Kidney (tissue), 13 donors: ENCODE measurements at regions not wholly inside any gene's neighbourhood (a gene's known extent, or its start where the extent isn't known, plus 50 kb on each side); places are given as distances from the start of the nearest gene placed in this dataset.

Experiments used
- DNase-seq, 5 donors: peaks; one replicate each; pipeline ENCODE4 v3.0.0-alpha.2; 2013 to 2020
- FAIRE-seq: peaks from 2 replicates; lab custom pipeline; 2012; peaks lifted over from hg19 to GRCh38; lab: Jason Lieb, UNC
- H3K27ac ChIP-seq, 2 donors: one replicate each; pipeline ENCODE4 v1.7.0; 2013; ENCODE audit warnings: low read depth in 2 of 2, low read length in 2 of 2, inconsistent platforms in 1 of 2
- H3K27me3 ChIP-seq: one replicate; pipeline ENCODE4 v1.7.1; 2013; ENCODE audit warnings: low read length, inconsistent platforms; ENCODE audit not compliant: control insufficient read depth, insufficient read depth
- H3K36me3 ChIP-seq, 3 donors: one replicate each; pipeline versions ENCODE4 v1.7.0 to v1.7.1; 2013; ENCODE audit warnings: low read length in 3 of 3, control low read depth in 1 of 3, inconsistent platforms in 1 of 3; ENCODE audit not compliant: insufficient read depth in 3 of 3, control insufficient read depth in 2 of 3
- H3K4me1 ChIP-seq, 3 donors: one replicate each; pipeline versions ENCODE4 v1.7.0 to v1.7.1; 2013; ENCODE audit warnings: low read length in 3 of 3, inconsistent platforms in 1 of 3, low read depth in 1 of 3; ENCODE audit not compliant: control insufficient read depth in 2 of 3, insufficient read depth in 2 of 3
- H3K4me3 ChIP-seq, 3 donors: one replicate each; pipeline versions ENCODE4 v1.7.0 to v1.8.1; 2013; ENCODE audit warnings: low read length in 3 of 3, control low read depth in 1 of 3, inconsistent platforms in 1 of 3
- H3K9ac ChIP-seq, 3 donors: one replicate each; pipeline versions ENCODE4 v1.7.0 to v1.7.1; 2013; ENCODE audit warnings: low read length in 3 of 3, control low read depth in 1 of 3, inconsistent platforms in 1 of 3
- H3K9me3 ChIP-seq, 3 donors: one replicate each; pipeline versions ENCODE4 v1.7.0 to v1.7.1; 2013; ENCODE audit warnings: low read length in 3 of 3, control low read depth in 1 of 3, inconsistent platforms in 1 of 3; ENCODE audit not compliant: control insufficient read depth in 2 of 3, insufficient read depth in 1 of 3
- CTCF ChIP-seq: IDR thresholded peaks from 3 replicates; pipeline ENCODE4 v1.5.1; 2012; ENCODE audit warnings: mild to moderate bottlenecking, moderate library complexity, borderline replicate concordance; ENCODE audit not compliant: insufficient read depth; ENCODE audit errors: extremely low read depth
- intact Hi-C: fragments of 100-400 bp; cut with DNase I; formaldehyde crosslinking; loops from one replicate; pipeline ENCODE4 v1.11.1; 2022
- microRNA-seq: library from miRNA; unstranded; fragments of <30 nt; microRNA quantifications from one replicate; pipeline ENCODE4 v1.2.0, GENCODE V29; 2020
- donor health status: control.
- donor health status: control.
- donor health status: control.
- donor health status: control.
- donor health status: control.
- donor health status: DM: yes; HTN: yes; CAD: no.
- donor health status: Normal renal cell carcinoma (clear cell type).

DNA sequence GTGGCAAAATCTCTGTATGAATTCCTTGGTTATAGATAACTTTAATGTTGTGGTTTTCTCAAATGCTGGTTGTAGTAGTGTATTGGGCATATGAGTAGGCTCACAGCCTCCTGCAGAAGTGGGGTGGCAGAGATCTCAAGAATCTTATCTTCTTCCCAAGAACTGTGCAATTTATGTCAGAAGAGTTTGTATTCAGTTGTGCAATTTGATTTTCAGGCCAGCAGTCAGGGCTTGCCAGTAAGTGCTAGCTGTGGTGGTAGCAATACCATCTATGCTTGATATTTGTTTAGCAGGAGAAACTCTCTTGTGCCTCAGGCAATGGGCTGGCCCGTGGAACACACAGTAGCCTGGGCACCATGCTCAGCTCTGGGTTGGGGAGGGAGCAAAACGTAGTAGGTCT, 58.4 kb upstream of the GOLIM4 start:
- no peaks in the 10 kb centered on the region for H3K36me3 ChIP-seq
- H3K4me1 ChIP-seq = no peaks in the 10 kb centered on the region
- H3K27me3 ChIP-seq = no peaks in the 10 kb centered on the region
- no peak overlapping the region for H3K4me3 ChIP-seq
- no peak for TF ChIP-seq CTCF
- H3K9ac ChIP-seq = no peak overlapping the region
- H3K27ac ChIP-seq = no peak overlapping the region
- peaks cover 0 to 13% (median 0%) of the 10 kb centered on the region in 3 donors for H3K9me3 ChIP-seq
- DNase-seq (no peak), FAIRE-seq (no peak)
- intact Hi-C loops = no loop called here

DNA sequence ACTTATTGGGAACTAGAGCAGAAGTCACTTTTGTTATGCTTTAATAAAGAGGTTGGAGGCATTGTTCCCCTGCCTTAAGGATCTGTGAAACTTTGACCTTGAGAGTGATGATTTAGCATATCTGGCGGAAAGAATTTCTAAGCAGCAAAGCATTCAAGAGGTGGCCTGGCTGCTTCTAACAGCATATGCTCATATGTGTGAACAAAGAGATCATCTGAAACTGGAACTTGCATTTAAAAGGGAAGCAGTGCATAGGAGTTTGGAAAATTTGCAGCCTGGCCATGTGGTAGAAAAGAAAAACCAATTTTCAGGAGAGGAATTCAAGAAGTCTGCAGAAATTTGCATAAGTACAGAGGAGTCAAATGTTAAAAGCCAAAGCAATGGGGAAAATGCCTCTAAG, 56.4 kb upstream of the GOLIM4 start:
- no peak for DNase-seq
- Histone ChIP-seq H3K27me3 (no peaks in the 10 kb centered on the region), H3K9ac (no peak overlapping the region), H3K27ac (no peak overlapping the region), H3K4me3 (no peak overlapping the region), H3K9me3 (peaks cover 0 to 13% (median 0%) of the 10 kb centered on the region in 3 donors), H3K4me1 (no peaks in the 10 kb centered on the region), H3K36me3 (no peaks in the 10 kb centered on the region)
- intact Hi-C loops = no loop called here
- no peak for TF ChIP-seq CTCF
- FAIRE-seq = no peak

Small RNA genes in the stretch of these regions (microRNA-seq; reads per million reads assigned to microRNA genes)
- gene MIR551B = 2.4 reads per million
